ENCODE measurements at regions not wholly inside any gene's neighbourhood (a gene's known extent, or its start where the extent isn't known, plus 50 kb on each side); places are given as distances from the start of the nearest gene placed in this dataset.

DNA sequence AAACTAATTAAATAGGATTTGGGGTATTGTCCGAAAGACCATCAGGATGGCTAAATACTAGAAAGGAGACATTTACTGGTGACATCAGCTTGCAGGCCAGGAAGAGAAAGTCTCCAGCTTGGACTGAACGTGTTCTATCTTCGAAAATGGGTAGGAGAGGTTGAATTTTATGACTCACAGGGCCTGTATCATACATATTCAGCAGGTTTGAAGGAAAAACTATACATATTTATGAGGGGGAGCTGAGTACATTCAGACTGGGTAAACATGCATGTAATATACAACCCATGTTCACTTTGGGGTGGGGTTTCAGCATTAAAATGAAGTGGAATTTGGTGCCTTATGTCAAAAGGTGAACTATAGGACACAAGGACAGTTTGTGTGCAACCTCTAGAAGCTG, 129.3 kb upstream of the CRBN start:
- H3K36me3 ChIP-seq (replicated peaks in 1 of 2; ENCODE audit: control insufficient read depth in 1 of 2, insufficient read depth in 2 of 2, low read length in 2 of 2), result no peaks in the 10 kb centered on the region
- peaks cover 4% of the 10 kb centered on the region for H3K4me1 Mint-ChIP-seq
- WGBS (ENCODE audit: insufficient coverage), result 100% methylated on average over 1 of the region's 3 CpGs

DNA sequence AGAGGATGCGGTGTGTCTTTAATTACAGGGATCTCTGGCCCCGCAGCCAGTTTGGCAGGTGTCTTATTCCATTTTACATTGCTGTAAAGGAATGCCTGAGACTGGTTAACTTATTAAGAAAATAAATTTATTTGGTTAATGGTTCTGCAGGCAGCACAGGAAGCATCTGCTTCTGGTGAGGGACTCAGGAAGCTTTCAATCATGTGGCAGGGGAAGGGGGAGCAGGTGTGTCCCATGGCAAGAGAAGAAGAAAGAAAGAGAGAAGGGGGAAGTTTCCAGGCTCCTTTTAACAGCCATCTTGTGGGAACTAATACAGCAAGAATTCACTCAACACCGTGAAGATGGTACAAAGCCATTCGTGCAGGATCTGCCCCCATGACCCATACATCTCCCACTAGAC, 128.0 kb upstream of the CRBN start:
- H3K27ac ChIP-seq (ENCODE audit: low read depth in 1 of 2, low read length in 2 of 2), result no peak overlapping the region
- TF ChIP-seq, protein P1, sequence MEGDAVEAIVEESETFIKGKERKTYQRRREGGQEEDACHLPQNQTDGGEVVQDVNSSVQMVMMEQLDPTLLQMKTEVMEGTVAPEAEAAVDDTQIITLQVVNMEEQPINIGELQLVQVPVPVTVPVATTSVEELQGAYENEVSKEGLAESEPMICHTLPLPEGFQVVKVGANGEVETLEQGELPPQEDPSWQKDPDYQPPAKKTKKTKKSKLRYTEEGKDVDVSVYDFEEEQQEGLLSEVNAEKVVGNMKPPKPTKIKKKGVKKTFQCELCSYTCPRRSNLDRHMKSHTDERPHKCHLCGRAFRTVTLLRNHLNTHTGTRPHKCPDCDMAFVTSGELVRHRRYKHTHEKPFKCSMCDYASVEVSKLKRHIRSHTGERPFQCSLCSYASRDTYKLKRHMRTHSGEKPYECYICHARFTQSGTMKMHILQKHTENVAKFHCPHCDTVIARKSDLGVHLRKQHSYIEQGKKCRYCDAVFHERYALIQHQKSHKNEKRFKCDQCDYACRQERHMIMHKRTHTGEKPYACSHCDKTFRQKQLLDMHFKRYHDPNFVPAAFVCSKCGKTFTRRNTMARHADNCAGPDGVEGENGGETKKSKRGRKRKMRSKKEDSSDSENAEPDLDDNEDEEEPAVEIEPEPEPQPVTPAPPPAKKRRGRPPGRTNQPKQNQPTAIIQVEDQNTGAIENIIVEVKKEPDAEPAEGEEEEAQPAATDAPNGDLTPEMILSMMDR (IDR thresholded peaks at IDR 0.05), result no peak
- peaks cover 0 to 5% (median 0%) of the 10 kb centered on the region in 7 donors for H3K9me3 Mint-ChIP-seq

More for the DNA sequence above, 129.3 kb upstream of the CRBN start:
- Histone ChIP-seq H3K4me3 (replicated peaks in 1 of 3; ENCODE audit: low read depth in 2 of 3, low read length in 3 of 3) (no peak overlapping the region), H3K27ac (ENCODE audit: low read depth in 1 of 2, low read length in 2 of 2) (no peak overlapping the region), H3K9ac (ENCODE audit: insufficient read depth, low read length, poor library complexity, severe bottlenecking) (no peak overlapping the region), H2AFZ (ENCODE audit: insufficient read depth, low read depth, low read length, poor library complexity, severe bottlenecking) (no peak overlapping the region), H4K20me1 (ENCODE audit: insufficient read depth, low read length) (no peaks in the 10 kb centered on the region), H3K27me3 (ENCODE audit: control insufficient read depth in 2 of 2, insufficient read depth in 2 of 2, low read length in 2 of 2) (no peaks in the 10 kb centered on the region), H3K4me2 (replicated peaks; ENCODE audit: extremely low read depth, low read length, poor library complexity, severe bottlenecking) (no peak overlapping the region), H3K79me2 (ENCODE audit: insufficient read depth, low read length) (no peaks in the 10 kb centered on the region), H3K4me1 (ENCODE audit: control insufficient read depth in 1 of 2, insufficient read depth in 2 of 2, low read length in 2 of 2) (no peaks in the 10 kb centered on the region), H3K9me3 (replicated peaks in 1 of 2; ENCODE audit: control insufficient read depth in 1 of 2, insufficient read depth in 1 of 2, low read length in 2 of 2) (no peaks in the 10 kb centered on the region)
- Mint-ChIP-seq H3K36me3 (no peaks in the 10 kb centered on the region), H3K27me3 (ENCODE audit: low read depth in 3 of 3) (peaks cover 0 to 4% (median 3%) of the 10 kb centered on the region in 3 donors), H3K27ac (no peak overlapping the region), H3K9me3 (peaks cover 0 to 5% (median 0%) of the 10 kb centered on the region in 7 donors), H3K4me3 (no peak overlapping the region)
- TF ChIP-seq, protein P1 (IDR thresholded peaks at IDR 0.05), result no peak
- no peak for DNase-seq
- intact Hi-C loops (cut with micrococcal nuclease), result no loop called here

More for the DNA sequence above, 128.0 kb upstream of the CRBN start:
- H3K27me3 ChIP-seq (ENCODE audit: control insufficient read depth in 2 of 2, insufficient read depth in 2 of 2, low read length in 2 of 2), result no peaks in the 10 kb centered on the region
- H3K4me3 Mint-ChIP-seq, result no peak overlapping the region
- no peak overlapping the region for H3K4me3 ChIP-seq (replicated peaks in 1 of 3; ENCODE audit: low read depth in 2 of 3, low read length in 3 of 3)
- H3K36me3 Mint-ChIP-seq, result no peaks in the 10 kb centered on the region
- H3K9me3 ChIP-seq (replicated peaks in 1 of 2; ENCODE audit: control insufficient read depth in 1 of 2, insufficient read depth in 1 of 2, low read length in 2 of 2), result no peaks in the 10 kb centered on the region
- H3K79me2 ChIP-seq (ENCODE audit: insufficient read depth, low read length), result no peaks in the 10 kb centered on the region
- no peak for DNase-seq
- no peak overlapping the region for H3K9ac ChIP-seq (ENCODE audit: insufficient read depth, low read length, poor library complexity, severe bottlenecking)
- no peaks in the 10 kb centered on the region for H4K20me1 ChIP-seq (ENCODE audit: insufficient read depth, low read length)
- H3K4me1 ChIP-seq (ENCODE audit: control insufficient read depth in 1 of 2, insufficient read depth in 2 of 2, low read length in 2 of 2), result no peaks in the 10 kb centered on the region
- no CpG with 5 or more reads among the region's 4 CpGs for whole genome bisulfite sequencing (ENCODE audit: insufficient coverage)
- peaks cover 4% of the 10 kb centered on the region for H3K4me1 Mint-ChIP-seq
- H3K27ac Mint-ChIP-seq, result no peak overlapping the region
- intact Hi-C loops (cut with micrococcal nuclease), result no loop called here
- no peak overlapping the region for H3K4me2 ChIP-seq (replicated peaks; ENCODE audit: extremely low read depth, low read length, poor library complexity, severe bottlenecking)
- no peak overlapping the region for H2AFZ ChIP-seq (ENCODE audit: insufficient read depth, low read depth, low read length, poor library complexity, severe bottlenecking)
- H3K36me3 ChIP-seq (replicated peaks in 1 of 2; ENCODE audit: control insufficient read depth in 1 of 2, insufficient read depth in 2 of 2, low read length in 2 of 2), result no peaks in the 10 kb centered on the region
- peaks cover 0 to 4% (median 3%) of the 10 kb centered on the region in 3 donors for H3K27me3 Mint-ChIP-seq (ENCODE audit: low read depth in 3 of 3)
